ENCODE measurements at regions not wholly inside any gene's neighbourhood (a gene's known extent, or its start where the extent isn't known, plus 50 kb on each side); places are given as distances from the start of the nearest gene placed in this dataset.

DNA sequence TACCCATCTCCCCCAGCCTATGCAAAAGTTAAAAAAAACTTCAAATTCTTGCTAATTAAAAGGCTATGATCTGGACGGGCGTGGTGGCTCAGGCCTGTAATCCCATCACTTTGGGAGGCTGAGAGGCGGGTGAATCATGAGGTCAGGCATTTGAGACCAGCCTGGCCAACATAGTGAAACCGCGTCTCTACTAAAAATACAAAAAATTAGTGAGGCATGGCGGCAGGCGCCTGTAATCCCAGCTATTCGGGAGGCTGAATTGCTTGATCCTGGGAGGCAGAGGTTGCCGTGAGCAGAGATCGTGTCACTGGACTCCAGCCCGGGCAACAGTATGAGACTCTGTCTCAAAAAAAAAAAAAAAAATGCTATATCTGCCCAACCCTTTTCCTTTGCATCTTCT, 925.4 kb downstream of the GALC start:
- BruUV-seq (replicated peaks): no TSS peak

DNA sequence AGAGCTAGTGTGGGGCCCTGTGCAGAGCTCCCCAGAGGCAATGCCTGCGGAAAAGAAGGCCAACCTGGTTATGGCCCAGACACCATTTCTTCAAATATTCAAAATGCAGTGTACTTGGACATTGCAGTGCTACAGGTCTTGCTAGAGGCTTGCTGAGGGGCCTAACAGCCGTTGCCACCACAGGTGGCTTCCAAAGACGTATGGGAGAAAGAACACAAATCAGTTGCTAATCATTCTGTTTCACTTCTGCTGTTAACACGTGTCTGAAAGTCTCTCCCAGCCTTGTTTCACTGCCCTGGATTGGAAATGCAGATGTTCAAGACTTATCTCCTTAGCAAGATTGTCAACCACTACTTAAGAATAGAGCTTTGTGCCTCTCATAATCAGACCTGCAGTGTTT, 925.9 kb downstream of the GALC start:
- H3K4me2 ChIP-seq (ENCODE audit: insufficient read depth, low read length): no peak overlapping the region

More for the DNA sequence above, 925.4 kb downstream of the GALC start:
- no peaks in the 10 kb centered on the region for H3K79me2 ChIP-seq (ENCODE audit: control insufficient read depth, insufficient read depth, low read length)
- no peaks in the 10 kb centered on the region for H3K36me3 ChIP-seq (ENCODE audit: control insufficient read depth in 2 of 2, extremely low read depth in 1 of 2, insufficient read depth in 2 of 2, low read length in 2 of 2)
- intact Hi-C loops (cut with micrococcal nuclease): no loop called here
- no peaks in the 10 kb centered on the region for H4K20me1 ChIP-seq (replicated peaks; ENCODE audit: control insufficient read depth, extremely low read depth, insufficient read depth, low read length)
- no peak overlapping the region for H3K4me3 ChIP-seq (replicated peaks in 1 of 3; ENCODE audit: insufficient read depth in 1 of 3, low read depth in 1 of 3, low read length in 3 of 3)
- no peaks in the 10 kb centered on the region for H3K9me1 ChIP-seq (replicated peaks; ENCODE audit: control insufficient read depth, extremely low read depth, insufficient read depth, low read length)
- H3K9ac ChIP-seq (replicated peaks; ENCODE audit: extremely low read depth, insufficient read depth, low read length): no peak overlapping the region
- no peak overlapping the region for H3K4me2 ChIP-seq (ENCODE audit: insufficient read depth, low read length)
- ChIA-PET POLR2A (no interaction called here), CTCF (no interaction called here)
- no peak overlapping the region for H3K27ac ChIP-seq (ENCODE audit: insufficient read depth, low read depth, low read length)
- H3K9me3 ChIP-seq (replicated peaks; ENCODE audit: control insufficient read depth, insufficient read depth, low read length): peaks cover 2% of the 10 kb centered on the region
- no peak for TF ChIP-seq POLR2AphosphoS5 (IDR thresholded peaks at IDR 0.05; ENCODE audit: insufficient read depth, low read depth, low read length)
- TF ChIP-seq POLR2A (IDR thresholded peaks at IDR 0.05; ENCODE audit: low read depth, low read length): no peak
- no peak for TF ChIP-seq JUN (IDR thresholded peaks at IDR 0.05; ENCODE audit: borderline replicate concordance, insufficient read depth, insufficient read length, low read depth)
- no peak for TF ChIP-seq FOS (IDR thresholded peaks at IDR 0.05; ENCODE audit: borderline replicate concordance, insufficient read depth, low read length)
- TF ChIP-seq EZH2 (IDR thresholded peaks at IDR 0.05; ENCODE audit: borderline replicate concordance, low read depth, low read length, severe bottlenecking): no peak
- FAIRE-seq (no peak), DNase-seq (ENCODE audit: low read depth, low spot score) (no peak)
- dilution Hi-C loops (cut with MboI; ENCODE audit: extremely low pct_ligation_motif_present, low sequenced_read_pairs): no loop called here
- H3K4me1 ChIP-seq (ENCODE audit: control insufficient read depth, extremely low read depth, insufficient read depth, low read length): no peaks in the 10 kb centered on the region
- H3K27me3 ChIP-seq (ENCODE audit: control insufficient read depth in 2 of 2, insufficient read depth in 2 of 2, low read length in 2 of 2): no peaks in the 10 kb centered on the region
- no peak overlapping the region for H2AFZ ChIP-seq (ENCODE audit: low read depth, low read length)

More for the DNA sequence above, 925.9 kb downstream of the GALC start:
- FAIRE-seq: no peak
- Histone ChIP-seq H3K9me3 (replicated peaks; ENCODE audit: control insufficient read depth, insufficient read depth, low read length) (peaks cover 2% of the 10 kb centered on the region), H3K9me1 (replicated peaks; ENCODE audit: control insufficient read depth, extremely low read depth, insufficient read depth, low read length) (no peaks in the 10 kb centered on the region), H3K36me3 (ENCODE audit: control insufficient read depth in 2 of 2, extremely low read depth in 1 of 2, insufficient read depth in 2 of 2, low read length in 2 of 2) (no peaks in the 10 kb centered on the region), H4K20me1 (replicated peaks; ENCODE audit: control insufficient read depth, extremely low read depth, insufficient read depth, low read length) (no peaks in the 10 kb centered on the region), H3K79me2 (ENCODE audit: control insufficient read depth, insufficient read depth, low read length) (no peaks in the 10 kb centered on the region), H3K9ac (replicated peaks; ENCODE audit: extremely low read depth, insufficient read depth, low read length) (no peak overlapping the region), H2AFZ (ENCODE audit: low read depth, low read length) (no peak overlapping the region), H3K27me3 (ENCODE audit: control insufficient read depth in 2 of 2, insufficient read depth in 2 of 2, low read length in 2 of 2) (no peaks in the 10 kb centered on the region), H3K4me1 (ENCODE audit: control insufficient read depth, extremely low read depth, insufficient read depth, low read length) (no peaks in the 10 kb centered on the region), H3K27ac (ENCODE audit: insufficient read depth, low read depth, low read length) (no peak overlapping the region), H3K4me3 (replicated peaks in 1 of 3; ENCODE audit: insufficient read depth in 1 of 3, low read depth in 1 of 3, low read length in 3 of 3) (no peak overlapping the region)
- CTCF ChIA-PET: no interaction called here
- intact Hi-C loops (cut with micrococcal nuclease): no loop called here
- POLR2A ChIA-PET: no interaction called here
- no peak for DNase-seq (ENCODE audit: low read depth, low spot score)
- TF ChIP-seq MYC (IDR thresholded peaks at IDR 0.05; ENCODE audit: low read depth, low read length) (no peak), POLR2AphosphoS5 (IDR thresholded peaks at IDR 0.05; ENCODE audit: insufficient read depth, low read depth, low read length) (no peak), POLR2A (IDR thresholded peaks at IDR 0.05; ENCODE audit: low read depth, low read length) (no peak), JUN (IDR thresholded peaks at IDR 0.05; ENCODE audit: borderline replicate concordance, insufficient read depth, insufficient read length, low read depth) (no peak), EZH2 (IDR thresholded peaks at IDR 0.05; ENCODE audit: borderline replicate concordance, low read depth, low read length, severe bottlenecking) (no peak), GATA2 (IDR thresholded peaks at IDR 0.05; ENCODE audit: insufficient read depth, insufficient read length, low read depth, low read length) (no peak), FOS (IDR thresholded peaks at IDR 0.05; ENCODE audit: borderline replicate concordance, insufficient read depth, low read length) (no peak)
- TF ChIP-seq, protein P1, sequence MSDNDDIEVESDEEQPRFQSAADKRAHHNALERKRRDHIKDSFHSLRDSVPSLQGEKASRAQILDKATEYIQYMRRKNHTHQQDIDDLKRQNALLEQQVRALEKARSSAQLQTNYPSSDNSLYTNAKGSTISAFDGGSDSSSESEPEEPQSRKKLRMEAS (IDR thresholded peaks at IDR 0.05; ENCODE audit: insufficient read depth, insufficient read length): no peak
- TF ChIP-seq, protein P2, sequence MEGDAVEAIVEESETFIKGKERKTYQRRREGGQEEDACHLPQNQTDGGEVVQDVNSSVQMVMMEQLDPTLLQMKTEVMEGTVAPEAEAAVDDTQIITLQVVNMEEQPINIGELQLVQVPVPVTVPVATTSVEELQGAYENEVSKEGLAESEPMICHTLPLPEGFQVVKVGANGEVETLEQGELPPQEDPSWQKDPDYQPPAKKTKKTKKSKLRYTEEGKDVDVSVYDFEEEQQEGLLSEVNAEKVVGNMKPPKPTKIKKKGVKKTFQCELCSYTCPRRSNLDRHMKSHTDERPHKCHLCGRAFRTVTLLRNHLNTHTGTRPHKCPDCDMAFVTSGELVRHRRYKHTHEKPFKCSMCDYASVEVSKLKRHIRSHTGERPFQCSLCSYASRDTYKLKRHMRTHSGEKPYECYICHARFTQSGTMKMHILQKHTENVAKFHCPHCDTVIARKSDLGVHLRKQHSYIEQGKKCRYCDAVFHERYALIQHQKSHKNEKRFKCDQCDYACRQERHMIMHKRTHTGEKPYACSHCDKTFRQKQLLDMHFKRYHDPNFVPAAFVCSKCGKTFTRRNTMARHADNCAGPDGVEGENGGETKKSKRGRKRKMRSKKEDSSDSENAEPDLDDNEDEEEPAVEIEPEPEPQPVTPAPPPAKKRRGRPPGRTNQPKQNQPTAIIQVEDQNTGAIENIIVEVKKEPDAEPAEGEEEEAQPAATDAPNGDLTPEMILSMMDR (IDR thresholded peaks at IDR 0.05; ENCODE audit: extremely low read depth in 1 of 2, insufficient read depth in 1 of 2, low read depth in 1 of 2, low read length in 2 of 2): no peak
- dilution Hi-C loops (cut with MboI; ENCODE audit: extremely low pct_ligation_motif_present, low sequenced_read_pairs): no loop called here
- BruUV-seq (replicated peaks): no TSS peak
